Occipital lobe (tissue), 1 donor: ENCODE measurements at regions not wholly inside any gene's neighbourhood (a gene's known extent, or its start where the extent isn't known, plus 50 kb on each side); places are given as distances from the start of the nearest gene placed in this dataset.
"Not testable (repeated sequence)": the region's sequence is repeated elsewhere in the genome, so short reads cannot be mapped to it uniquely, and the experiment has no call there.

Experiments used
- DNase-seq: peaks from one replicate; lab custom pipeline; 2025; lab: John Stamatoyannopoulos, UW

GRCh38 chr10:53537508-53537907 is 764.9 kb upstream of the MBL2 start:
- DNase-seq, result no peak

- DNase-seq, result no peak
Measured at GRCh38 chr10:53536322-53536721, 763.7 kb upstream of the MBL2 start.

DNA sequence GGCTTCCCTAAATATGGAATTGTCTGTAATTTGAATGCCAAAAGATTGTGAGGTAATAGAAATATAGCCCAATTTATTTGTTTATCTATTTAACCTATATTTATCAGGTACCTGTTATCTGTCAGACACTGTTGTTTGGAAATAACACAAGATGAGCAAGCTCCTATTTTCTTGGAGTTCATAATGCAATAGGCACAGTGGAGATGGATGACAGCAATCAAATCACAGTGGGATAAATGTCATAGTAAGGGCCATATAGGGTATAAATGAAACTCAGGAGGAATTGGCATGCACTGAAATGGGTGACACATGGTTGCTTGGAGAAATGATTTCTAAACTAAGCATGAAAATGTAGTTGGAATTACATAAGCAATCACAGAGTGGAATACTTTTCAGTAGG is 761.8 kb upstream of the MBL2 start:
- DNase-seq, result no peak

DNA sequence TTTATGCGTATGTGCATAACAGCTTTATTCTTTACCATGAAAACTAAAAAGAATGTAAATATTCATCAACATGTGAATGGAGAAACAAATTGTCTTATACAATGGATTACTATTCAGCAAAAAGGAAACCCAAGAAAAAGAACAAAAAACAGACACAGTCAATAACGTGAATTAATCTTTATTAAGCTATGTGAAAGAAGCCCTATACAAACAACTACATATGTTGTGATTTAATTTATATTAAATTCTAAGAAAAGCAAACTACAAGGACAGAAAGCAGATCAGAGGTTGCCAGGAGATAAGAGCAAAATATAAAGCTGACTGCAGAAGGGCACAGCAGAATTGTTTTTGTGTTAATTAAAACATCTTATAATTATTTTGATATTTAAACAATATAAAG is 756.4 kb upstream of the MBL2 start:
- no peak for DNase-seq

GRCh38 chr10:53521046-53521445 is 748.5 kb upstream of the MBL2 start:
- DNase-seq, result no peak

- DNase-seq, result no peak
Measured at GRCh38 chr10:53508197-53508596, 735.6 kb upstream of the MBL2 start.

GRCh38 chr10:53504492-53504891 is 731.9 kb upstream of the MBL2 start:
- not testable (repeated sequence) for DNase-seq

GRCh38 chr10:53491774-53492173 is 719.2 kb upstream of the MBL2 start:
- no peak for DNase-seq

DNA sequence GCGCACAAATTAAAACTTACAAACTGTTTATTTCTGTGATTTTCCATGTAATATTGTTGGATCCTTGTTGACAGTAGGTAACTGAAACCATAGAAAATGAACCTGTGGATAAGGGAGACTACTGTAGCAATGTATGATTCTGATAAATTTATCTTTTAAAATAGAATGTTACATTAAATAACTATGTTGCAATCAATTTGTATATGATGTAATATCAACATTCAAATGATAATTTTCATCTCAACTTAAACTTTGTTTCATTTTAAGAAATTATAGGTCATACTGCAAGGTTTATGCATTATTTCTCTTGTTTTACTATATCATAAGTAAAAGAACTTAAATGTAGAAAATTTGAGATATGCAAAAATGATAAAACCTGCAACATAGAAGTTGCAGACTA is 718.0 kb upstream of the MBL2 start:
- no peak for DNase-seq

GRCh38 chr10:53489335-53490182 is 717.0 kb upstream of the MBL2 start:
- no peak for DNase-seq

DNA sequence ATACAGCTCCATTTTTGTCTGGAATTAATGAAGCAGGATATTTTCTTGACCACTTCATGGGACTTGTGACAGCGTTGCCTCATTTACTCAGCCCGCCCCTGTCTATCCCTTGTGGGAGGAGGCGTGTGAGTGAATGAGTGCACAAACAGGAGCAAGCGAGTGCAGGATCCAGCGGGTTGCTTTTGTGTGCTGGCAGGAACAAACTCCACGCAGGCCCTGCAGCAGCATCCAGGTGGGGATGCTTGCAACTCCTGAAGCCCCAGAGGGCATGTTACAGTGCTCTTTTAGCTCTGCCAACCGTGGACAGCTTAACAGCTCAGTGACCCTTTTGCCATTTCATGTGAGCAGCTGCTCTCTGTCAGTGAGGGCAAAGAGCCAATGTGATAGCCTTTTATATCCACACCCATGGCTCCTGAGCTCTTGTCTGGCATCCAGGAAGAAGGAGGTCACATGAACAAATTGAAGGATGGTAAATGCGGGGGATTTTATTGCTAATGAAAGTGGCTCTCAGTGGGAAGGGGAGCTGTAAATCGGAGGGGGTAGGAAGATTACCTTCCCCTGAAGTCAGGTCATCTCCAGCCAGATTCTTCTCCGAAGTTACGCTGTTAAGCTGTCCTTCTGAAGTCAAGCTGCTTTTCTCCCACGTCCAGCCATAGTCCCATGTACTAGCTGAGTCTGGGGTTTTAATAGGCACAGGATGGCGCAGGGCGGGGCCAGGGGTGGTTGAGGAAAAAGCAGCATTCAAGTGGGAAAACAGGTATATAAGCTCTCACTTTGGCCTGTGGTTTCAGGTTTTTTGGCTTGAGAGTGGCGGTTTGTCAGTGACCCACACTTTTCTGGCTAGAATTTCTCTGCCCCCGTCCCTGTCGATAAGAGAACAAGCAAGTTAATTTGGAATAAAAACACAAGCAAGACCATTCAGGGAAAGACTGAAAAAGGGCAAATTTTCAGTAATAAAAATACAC is 714.7 kb upstream of the MBL2 start:
- no peak for DNase-seq

DNA sequence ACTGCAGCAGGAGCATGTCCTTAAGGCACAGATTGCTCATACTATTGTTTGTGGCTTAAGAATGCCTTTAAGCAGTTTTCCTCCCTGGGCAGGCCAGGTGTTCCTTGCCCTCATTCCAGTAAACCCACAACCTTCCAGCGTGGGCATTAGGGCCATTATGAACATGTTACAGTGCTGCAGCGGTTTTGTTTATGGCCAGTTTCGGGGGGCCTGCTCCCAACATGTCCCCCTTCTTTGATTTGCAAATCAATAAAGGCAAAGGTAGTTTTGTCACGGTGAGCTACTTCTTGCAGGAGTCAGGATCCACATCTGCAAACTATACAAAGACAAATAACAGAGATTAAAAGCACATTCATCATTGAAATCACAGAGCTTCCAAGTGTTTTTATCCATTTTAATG is 712.8 kb upstream of the MBL2 start:
- not testable (repeated sequence) for DNase-seq

DNA sequence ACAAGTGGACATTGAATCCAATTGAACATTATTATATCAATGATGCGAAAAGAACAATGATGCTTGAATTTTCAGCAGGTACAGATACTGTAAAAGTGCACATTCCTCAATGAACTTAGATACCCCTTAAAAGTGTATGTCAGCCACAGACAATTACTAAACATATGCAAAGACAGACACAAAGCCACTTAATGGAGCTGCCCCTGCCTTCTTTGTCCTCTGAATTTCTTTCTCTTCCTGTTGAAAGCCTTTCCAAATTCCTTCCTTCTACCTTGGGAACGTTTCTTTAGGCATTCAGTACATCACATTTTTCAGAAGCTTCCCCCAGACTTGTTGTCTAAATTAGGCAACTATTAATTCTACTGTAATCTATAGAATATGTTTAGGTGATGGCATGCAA is 706.8 kb upstream of the MBL2 start:
- DNase-seq, result no peak

DNA sequence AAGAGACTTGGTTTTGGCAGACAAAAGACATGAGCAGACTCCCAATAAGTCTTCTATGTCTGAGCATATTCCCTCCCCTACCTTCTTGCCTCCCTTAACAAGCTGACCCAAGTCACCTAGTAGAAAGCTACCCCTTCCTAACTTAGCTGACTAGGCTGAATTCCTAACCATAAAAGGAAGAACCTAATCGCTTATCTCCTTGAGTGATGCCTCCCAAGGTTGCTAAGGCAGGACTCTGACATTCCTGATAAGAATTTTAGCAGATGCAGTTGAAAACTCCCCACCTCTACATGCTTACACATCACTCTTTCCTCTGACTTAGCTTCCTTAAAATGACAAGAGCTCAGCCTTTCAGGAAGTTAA is 704.7 kb upstream of the MBL2 start:
- DNase-seq, result no peak

DNA sequence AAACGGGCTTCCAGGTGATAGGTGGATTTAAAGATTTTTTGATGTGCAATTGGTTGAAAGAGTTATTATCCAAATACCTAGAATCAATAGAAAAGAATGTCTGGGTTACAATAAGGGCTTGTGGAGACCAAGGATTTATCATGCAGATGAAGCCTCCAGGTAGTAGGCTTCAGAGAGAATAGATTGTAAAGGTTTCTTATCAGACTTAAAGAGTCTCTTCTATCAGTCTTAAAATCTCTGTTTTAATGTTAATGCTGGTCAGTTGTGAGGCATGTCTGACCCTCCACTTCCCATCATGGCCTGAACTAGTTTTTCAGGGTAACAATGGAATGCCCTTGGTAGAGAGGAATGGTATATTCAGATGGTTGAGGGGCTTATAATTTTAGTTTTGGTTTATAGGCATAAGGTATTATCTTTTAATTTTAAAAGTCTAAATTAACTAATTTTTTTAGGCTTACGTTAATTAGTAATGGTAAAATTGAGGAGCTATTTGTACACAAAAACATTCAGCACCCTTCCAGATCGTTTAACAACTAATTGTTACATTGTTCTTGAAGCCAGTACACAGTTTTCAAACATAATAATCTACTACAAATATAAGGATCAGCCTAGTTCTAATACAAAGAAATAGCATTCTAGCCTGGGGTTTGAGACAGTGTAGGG is 704.2 kb upstream of the MBL2 start:
- DNase-seq, result no peak

DNA sequence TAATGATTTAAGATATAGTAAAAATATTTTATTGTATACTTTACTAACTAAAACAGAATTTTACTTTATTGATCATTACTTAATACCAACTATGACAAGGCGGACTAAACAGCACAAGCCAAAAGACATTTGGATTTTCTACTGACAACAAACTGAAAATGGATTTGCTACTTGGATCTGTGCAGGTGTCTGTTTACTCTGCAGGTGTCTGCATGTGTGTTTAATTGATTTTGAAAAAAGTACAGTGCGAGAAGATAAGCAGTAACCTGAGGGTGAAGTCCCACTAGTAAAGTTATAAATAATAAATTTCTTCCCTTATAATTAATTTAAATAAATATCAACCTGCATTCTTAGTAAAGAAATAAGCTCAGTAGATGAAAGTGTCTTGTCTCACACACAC is 696.8 kb upstream of the MBL2 start:
- DNase-seq, result no peak

DNA sequence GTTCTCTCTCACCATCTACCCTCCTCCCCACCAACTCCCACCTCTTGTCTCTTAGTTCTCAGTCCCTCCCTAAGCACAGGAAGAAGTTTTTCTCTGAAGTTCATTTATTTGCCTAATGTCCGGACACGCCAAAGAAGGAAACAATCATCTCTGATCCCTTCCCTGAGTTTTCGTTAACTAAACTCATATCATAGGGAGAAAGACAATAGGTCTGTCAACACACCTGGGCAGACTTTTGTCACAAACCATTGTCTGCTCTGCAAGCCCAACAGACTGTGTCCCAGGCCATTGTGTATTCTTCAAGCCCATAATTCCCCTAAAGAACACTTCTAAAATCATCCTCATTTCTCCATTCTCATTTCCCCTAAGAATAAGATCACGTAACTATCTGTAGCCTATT is 691.0 kb upstream of the MBL2 start:
- no peak for DNase-seq

DNA sequence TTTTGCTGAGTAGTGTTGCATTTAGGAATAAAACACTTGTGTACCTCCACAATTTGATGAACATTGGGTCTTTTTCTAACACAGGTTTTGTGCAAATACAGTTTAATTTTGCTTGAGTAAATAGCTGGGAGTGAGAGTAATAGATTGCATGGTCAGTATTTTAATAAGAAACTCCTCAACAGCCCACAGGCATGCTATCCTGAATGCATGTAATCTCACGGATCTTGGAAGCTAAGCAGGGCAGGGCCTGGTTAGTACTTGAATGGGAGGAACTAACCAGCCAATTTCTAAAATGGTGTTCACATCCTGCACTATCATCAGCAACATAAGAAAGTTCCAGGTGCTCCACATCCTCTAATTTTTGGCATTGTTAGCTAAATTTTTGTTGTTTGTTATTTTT is 685.4 kb upstream of the MBL2 start:
- DNase-seq, result no peak

DNA sequence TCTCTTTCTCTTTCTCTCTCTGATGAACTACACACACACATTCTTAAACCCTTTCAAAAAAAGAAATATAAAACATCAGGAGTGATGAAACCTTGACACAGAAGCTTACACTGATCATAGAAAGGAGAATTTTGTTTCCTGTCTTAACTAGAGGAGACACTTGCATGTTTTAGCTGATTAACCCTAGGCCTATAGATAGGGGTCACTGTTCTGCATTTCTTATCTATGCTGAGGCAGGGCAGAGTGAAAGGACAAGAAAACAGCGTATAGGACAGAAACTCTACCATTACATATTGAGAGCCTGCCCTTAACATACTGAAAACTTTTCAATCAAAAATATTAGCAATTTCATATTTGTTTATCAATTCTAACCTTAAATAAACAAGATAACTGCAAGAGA is 680.6 kb upstream of the MBL2 start:
- DNase-seq, result no peak

GRCh38 chr10:53447576-53447975 is 675.0 kb upstream of the MBL2 start:
- DNase-seq, result no peak

DNA sequence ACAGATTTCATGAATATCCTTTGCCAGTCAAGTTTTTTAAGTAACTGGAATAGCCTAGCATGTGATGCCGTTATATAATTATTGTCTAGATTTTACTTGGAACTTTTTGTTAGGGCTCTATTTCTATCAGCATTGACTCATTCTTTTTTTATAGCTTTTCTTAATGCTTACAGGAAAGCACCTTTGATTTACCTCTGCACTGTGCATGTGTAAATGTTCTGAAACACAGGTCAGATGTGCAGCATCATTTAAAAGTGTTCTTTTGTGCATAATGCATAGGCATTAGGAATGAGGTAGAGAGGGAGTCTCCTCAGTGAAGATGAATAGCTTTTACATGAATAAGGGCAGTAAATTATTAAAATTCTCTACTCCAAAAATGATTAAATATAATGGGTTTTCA is 669.3 kb upstream of the MBL2 start:
- DNase-seq, result no peak

- DNase-seq, result no peak
Measured at GRCh38 chr10:53440601-53441000, 668.0 kb upstream of the MBL2 start.
